CD4-positive, alpha-beta T cell (primary cell): ENCODE measurements at regions not wholly inside any gene's neighbourhood (a gene's known extent, or its start where the extent isn't known, plus 50 kb on each side); places are given as distances from the start of the nearest gene placed in this dataset.

Source experiments
- ATAC-seq: fragments of 200-7000 bp; cut with Tn5 transposase; one replicate; pipeline ENCODE4 v1.10.0; 2022; ENCODE audit warnings: mild to moderate bottlenecking; ENCODE audit not compliant: poor library complexity
- CTCF ChIA-PET: fragments of 350-600 bp; sonication (Branson Sonifier 250); formaldehyde crosslinking; loops from one replicate; lab custom pipeline; 2021; ENCODE audit warnings: antibody characterized with exemption, inconsistent platforms; lab: Charles Lee
- POLR2A ChIA-PET: fragments of 350-600 bp; sonication (Branson Sonifier 250); formaldehyde crosslinking; loops from one replicate; lab custom pipeline; 2021; ENCODE audit warnings: antibody characterized with exemption, inconsistent platforms; lab: Charles Lee
- DNase-seq, 14 experiments: peaks; one replicate each; pipeline ENCODE4 v3.0.0-alpha.2; 2013 to 2020; ENCODE audit warnings: mixed read lengths in 2 of 14
- H3K27ac ChIP-seq, 2 donors: one replicate each; pipeline versions ENCODE4 v1.5.1 to v1.7.0; 2013; ENCODE audit warnings: low read length in 2 of 2, low read depth in 1 of 2, mild to moderate bottlenecking in 1 of 2
- H3K27me3 ChIP-seq, 2 experiments: 1 replicate in 1 of 2; 2 replicates in 1 of 2; pipeline versions ENCODE4 v1.6.1 to v1.7.0; 2013; ENCODE audit warnings: low read length in 2 of 2, control low read depth in 1 of 2, mild to moderate bottlenecking in 1 of 2, moderate library complexity in 1 of 2; ENCODE audit not compliant: insufficient read depth in 2 of 2, control insufficient read depth in 1 of 2
- H3K36me3 ChIP-seq: one replicate; pipeline ENCODE4 v1.6.1; 2013; ENCODE audit warnings: low read length, control low read depth; ENCODE audit not compliant: insufficient read depth
- H3K4me1 ChIP-seq: one replicate; pipeline ENCODE4 v1.6.1; 2013; ENCODE audit warnings: low read length, control low read depth; ENCODE audit not compliant: insufficient read depth
- H3K4me3 ChIP-seq: one replicate; pipeline ENCODE4 v1.5.1; 2013; ENCODE audit warnings: mild to moderate bottlenecking, low read length, moderate library complexity
- H3K9me3 ChIP-seq, 2 experiments: 1 replicate in 1 of 2; 2 replicates in 1 of 2; pipeline versions ENCODE4 v1.6.1 to v1.7.0; 2013; ENCODE audit warnings: low read length in 2 of 2, mild to moderate bottlenecking in 2 of 2, control low read depth in 1 of 2, moderate library complexity in 1 of 2; ENCODE audit not compliant: control insufficient read depth in 1 of 2, insufficient read depth in 1 of 2
- H3K27ac Mint-ChIP-seq: one replicate; pipeline ENCODE4 v1.8.0; 2020; ENCODE audit warnings: mixed read lengths
- H3K27me3 Mint-ChIP-seq: one replicate; pipeline ENCODE4 v1.8.0; 2021; ENCODE audit warnings: mixed read lengths
- H3K36me3 Mint-ChIP-seq: one replicate; pipeline ENCODE4 v1.8.0; 2021; ENCODE audit warnings: low read depth, mixed read lengths
- H3K4me1 Mint-ChIP-seq: one replicate; pipeline ENCODE4 v1.8.0; 2021; ENCODE audit warnings: low read depth, mixed read lengths
- H3K4me3 Mint-ChIP-seq: one replicate; pipeline ENCODE4 v1.8.0; 2020; ENCODE audit warnings: mild to moderate bottlenecking, mixed read lengths
- H3K9me3 Mint-ChIP-seq: one replicate; pipeline ENCODE4 v1.8.0; 2020; ENCODE audit warnings: mixed read lengths
- CTCF ChIP-seq: fragments of 200-600 bp; IDR thresholded peaks from one replicate; pipeline ENCODE4 v1.8.0; 2022; ENCODE audit warnings: antibody characterized with exemption, mild to moderate bottlenecking
- intact Hi-C, 2 experiments: fragments of 100-400 bp; cut with DNase I in 1 of 2; cut with micrococcal nuclease in 1 of 2; formaldehyde crosslinking; loops; one replicate each; pipeline versions ENCODE4 v1.15.1 to v1.9.0; 2023 to 2025; cut with DNase I, micrococcal nuclease

GRCh38 chr2:172336681-172337080 lies 90.7 kb upstream of the ITGA6 start:
- Histone ChIP-seq H3K27me3 (no peaks in the 10 kb centered on the region), H3K9me3 (no peaks in the 10 kb centered on the region), H3K36me3 (no peaks in the 10 kb centered on the region), H3K27ac (no peak overlapping the region), H3K4me1 (peaks cover 10% of the 10 kb centered on the region), H3K4me3 (no peak overlapping the region)
- H3K4me1 Mint-ChIP-seq, result peaks cover 24% of the 10 kb centered on the region
- no peaks in the 10 kb centered on the region for H3K36me3 Mint-ChIP-seq
- POLR2A ChIA-PET, result no interaction called here
- TF ChIP-seq CTCF, result no peak
- H3K27me3 Mint-ChIP-seq, result no peaks in the 10 kb centered on the region
- no peaks in the 10 kb centered on the region for H3K9me3 Mint-ChIP-seq
- no peak for ATAC-seq
- H3K4me3 Mint-ChIP-seq, result no peak overlapping the region
- intact Hi-C loops, result no loop called here
- no peak overlapping the region for H3K27ac Mint-ChIP-seq
- CTCF ChIA-PET, result no interaction called here
- no peak for DNase-seq

- H3K4me1 ChIP-seq, result peaks cover 10% of the 10 kb centered on the region
- no peaks in the 10 kb centered on the region for H3K36me3 ChIP-seq
- no peak overlapping the region for H3K27ac ChIP-seq
- peak overlapping the region; percentile 4 for H3K4me3 ChIP-seq
- intact Hi-C loops, result loop anchor here (1.0 to 5.0 kb wide), 2 partner anchors 123 kb away; no protein-coding TSS in a partner anchor
- CTCF ChIA-PET, result no interaction called here
- Mint-ChIP-seq H3K36me3 (no peaks in the 10 kb centered on the region), H3K4me1 (peaks cover 24% of the 10 kb centered on the region), H3K27me3 (no peaks in the 10 kb centered on the region), H3K4me3 (peak overlapping the region; percentile 72), H3K9me3 (no peaks in the 10 kb centered on the region), H3K27ac (peak overlapping the region; percentile 6)
- DNase-seq (peak in 3 of 14 experiments; percentile 24 to 35 (median 32)), ATAC-seq (peak; percentile 43)
- H3K27me3 ChIP-seq, result no peaks in the 10 kb centered on the region
- POLR2A ChIA-PET, result interaction anchor here (1.0 to 2.2 kb wide), 3 partner anchors 10 to 122 kb away, joined by 3 to 12 read pairs (median 3); partner anchors contain the start of gene ITGA6
- TF ChIP-seq CTCF, result no peak
- H3K9me3 ChIP-seq, result peaks cover 7 to 9% of the 10 kb centered on the region in 2 experiments
Observed at GRCh38 chr2:172339371-172340010, 87.9 kb upstream of the ITGA6 start.

GRCh38 chr2:172340394-172340793 lies 87.0 kb upstream of the ITGA6 start:
- H3K9me3 Mint-ChIP-seq, result no peaks in the 10 kb centered on the region
- no peaks in the 10 kb centered on the region for H3K36me3 Mint-ChIP-seq
- peaks cover 10% of the 10 kb centered on the region for H3K4me1 ChIP-seq
- H3K4me3 ChIP-seq, result peak overlapping the region; percentile 29
- no peak for TF ChIP-seq CTCF
- peaks cover 7 to 11% of the 10 kb centered on the region in 2 experiments for H3K9me3 ChIP-seq
- ATAC-seq, result no peak
- ChIA-PET POLR2A (interaction anchor here (0.6 to 2.2 kb wide), 2 partner anchors 121 to 224 kb away, joined by 3 to 12 read pairs; no protein-coding TSS in a partner anchor), CTCF (no interaction called here)
- H3K27me3 Mint-ChIP-seq, result no peaks in the 10 kb centered on the region
- no peaks in the 10 kb centered on the region for H3K36me3 ChIP-seq
- no peak overlapping the region for H3K27ac ChIP-seq
- peak overlapping the region; percentile 6 for H3K27ac Mint-ChIP-seq
- H3K4me3 Mint-ChIP-seq, result peak overlapping the region; percentile 72
- H3K27me3 ChIP-seq, result no peaks in the 10 kb centered on the region
- peak in 1 of 14 experiments; percentile 0 for DNase-seq
- intact Hi-C loops, result loop anchor here in 1 of 2 experiments (5.0 kb wide), 1 partner anchor 122 kb away; no protein-coding TSS in a partner anchor
- H3K4me1 Mint-ChIP-seq, result peaks cover 24% of the 10 kb centered on the region
